GOT3 (cell line): ENCODE measurements at regions not wholly inside any gene's neighbourhood (a gene's known extent, or its start where the extent isn't known, plus 50 kb on each side); places are given as distances from the start of the nearest gene placed in this dataset.
"Not testable (repeated sequence)": the region's sequence is repeated elsewhere in the genome, so short reads cannot be mapped to it uniquely, and the experiment has no call there.

ENCODE experiments used
- DNase-seq: peaks from one replicate; lab custom pipeline; 2025; ENCODE audit warnings: mixed read lengths; lab: John Stamatoyannopoulos, UW

- DNase-seq = no peak
Observed at GRCh38 chr5:68067976-68068603, 147.5 kb upstream of the PIK3R1 start.

DNA sequence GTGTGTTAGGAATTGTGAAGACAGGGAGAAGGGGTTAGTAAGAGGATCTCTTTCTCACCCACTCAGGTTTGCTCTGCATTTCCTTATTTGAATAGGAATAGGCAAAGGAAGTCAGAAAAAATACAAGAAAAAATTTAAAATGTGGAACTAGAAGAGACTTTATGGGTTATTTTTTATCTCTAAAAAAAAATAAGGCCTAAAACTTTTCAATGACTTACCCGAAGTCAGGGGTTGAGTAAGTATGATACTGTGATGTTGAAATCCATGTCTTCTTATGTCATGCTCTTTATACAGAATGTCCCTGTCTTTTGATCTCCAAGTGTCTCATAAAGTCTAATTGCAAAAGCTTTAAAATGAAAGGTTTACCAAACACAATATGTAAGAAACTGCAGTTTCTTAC lies 148.3 kb upstream of the PIK3R1 start:
- DNase-seq = no peak

- DNase-seq = no peak
Observed at GRCh38 chr5:68066277-68066955, 149.1 kb upstream of the PIK3R1 start.

DNA sequence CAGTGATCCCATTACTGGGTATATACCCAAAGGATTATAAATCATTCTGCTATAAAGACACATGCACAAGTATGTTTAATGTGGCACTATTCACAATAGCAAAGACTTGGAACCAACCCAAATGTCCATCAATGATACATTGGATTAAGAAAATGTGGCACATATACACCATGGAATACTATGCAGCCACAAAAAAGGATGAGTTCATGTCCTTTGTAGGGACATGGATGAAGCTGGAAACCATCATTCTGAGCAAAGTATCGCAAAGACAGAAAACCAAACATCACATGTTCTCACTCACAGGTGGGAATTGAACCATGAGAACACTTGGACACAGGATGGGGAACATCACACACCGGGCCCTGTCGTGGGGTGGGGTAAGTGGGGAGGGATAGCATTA lies 150.2 kb upstream of the PIK3R1 start:
- DNase-seq = not testable (repeated sequence)

- no peak for DNase-seq
Observed at GRCh38 chr5:68060382-68060781, 155.2 kb upstream of the PIK3R1 start.

DNA sequence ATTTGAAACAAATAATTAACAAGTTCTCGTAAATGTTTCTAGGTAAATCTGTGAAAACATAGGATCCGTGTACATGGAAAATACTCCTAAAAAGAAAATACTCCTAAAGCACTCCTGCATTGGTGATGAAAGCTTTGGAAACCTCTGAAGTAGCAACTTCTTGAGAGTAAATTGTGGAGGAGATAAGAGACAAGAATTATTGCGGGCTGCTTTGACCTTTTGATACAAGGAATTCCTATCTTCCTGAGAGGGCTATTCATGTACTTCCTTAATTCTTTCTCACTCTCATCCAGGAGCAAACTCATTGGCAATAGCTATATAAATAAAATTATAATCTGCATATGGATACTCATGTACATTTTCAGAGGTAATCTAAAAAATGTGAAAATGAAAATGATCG lies 158.4 kb upstream of the PIK3R1 start:
- DNase-seq = no peak

DNA sequence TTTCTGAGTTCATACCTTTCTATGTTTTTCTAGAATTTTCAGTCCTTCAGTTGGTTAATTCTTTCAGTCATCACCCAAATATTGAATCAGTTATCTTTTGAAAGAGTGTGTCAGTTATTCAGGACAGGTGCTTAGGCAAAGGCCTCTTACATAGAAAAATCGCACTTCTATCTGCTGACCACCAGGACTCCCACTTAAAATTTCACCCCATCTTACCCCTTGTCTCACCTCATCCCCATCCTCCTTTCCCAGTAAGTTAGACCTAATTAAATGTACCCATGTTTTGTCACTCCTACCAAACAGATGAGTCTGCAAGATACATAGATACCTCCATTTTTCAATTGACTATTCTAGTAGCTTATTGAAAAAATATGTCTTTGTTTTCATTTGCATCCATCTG lies 159.9 kb upstream of the PIK3R1 start:
- no peak for DNase-seq

DNA sequence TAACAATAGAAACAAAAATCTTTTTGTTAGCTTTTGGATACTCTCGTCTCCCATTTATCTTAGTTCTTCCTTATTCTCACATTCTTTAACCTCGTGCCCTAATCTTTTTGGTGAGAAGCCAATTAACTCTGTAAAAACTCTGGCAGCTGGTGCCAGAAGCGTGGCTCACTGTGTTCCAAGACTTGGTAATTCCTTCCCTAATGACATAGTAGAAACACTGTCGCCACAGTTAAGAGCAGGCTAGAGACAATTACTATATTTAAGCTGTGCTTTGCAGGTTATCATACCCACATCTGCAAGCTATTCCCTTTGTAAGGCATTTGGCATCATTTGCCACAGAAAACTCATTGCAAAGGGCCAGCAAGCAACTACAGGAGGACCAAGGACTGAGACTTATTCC lies 160.9 kb upstream of the PIK3R1 start:
- DNase-seq = no peak

DNA sequence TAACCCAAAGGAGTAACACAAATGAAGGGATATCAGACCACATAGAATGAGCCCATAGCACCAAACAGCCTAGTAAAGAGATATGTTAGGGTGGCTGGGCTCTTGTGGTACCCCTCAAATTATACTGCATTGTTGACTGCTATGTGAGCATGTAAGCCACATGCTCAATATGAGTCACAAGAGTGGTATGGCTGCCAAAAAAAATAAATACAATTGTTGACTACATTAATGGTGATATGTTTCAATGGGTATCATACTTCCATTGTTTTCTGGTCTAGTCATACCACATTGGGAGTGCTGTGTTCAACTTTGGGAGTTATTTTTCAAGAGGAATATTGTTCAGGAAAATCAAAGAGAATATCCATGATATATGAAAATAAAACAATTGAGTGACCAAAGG lies 162.4 kb upstream of the PIK3R1 start:
- no peak for DNase-seq

- DNase-seq = no peak
Observed at GRCh38 chr5:68049053-68049713, 166.4 kb upstream of the PIK3R1 start.

DNA sequence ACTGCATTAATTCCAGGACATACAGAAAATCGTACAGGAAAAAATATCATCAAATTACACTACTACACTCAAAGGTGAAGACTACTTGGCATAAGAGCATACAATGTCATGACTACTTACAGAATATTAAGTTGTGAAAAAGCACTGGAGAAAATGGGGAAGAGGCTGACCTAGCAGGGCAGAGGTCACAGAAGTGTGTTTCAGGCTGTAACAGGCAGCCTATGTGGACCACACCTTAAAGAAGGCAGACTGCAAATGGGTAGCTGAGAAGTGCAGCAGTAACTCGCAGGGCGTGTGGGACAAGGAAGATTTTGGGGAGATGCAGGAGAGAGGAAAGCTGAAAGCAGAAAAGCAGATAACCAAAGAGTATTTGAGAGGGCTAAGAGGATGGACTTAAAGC lies 167.0 kb upstream of the PIK3R1 start:
- DNase-seq = no peak

DNA sequence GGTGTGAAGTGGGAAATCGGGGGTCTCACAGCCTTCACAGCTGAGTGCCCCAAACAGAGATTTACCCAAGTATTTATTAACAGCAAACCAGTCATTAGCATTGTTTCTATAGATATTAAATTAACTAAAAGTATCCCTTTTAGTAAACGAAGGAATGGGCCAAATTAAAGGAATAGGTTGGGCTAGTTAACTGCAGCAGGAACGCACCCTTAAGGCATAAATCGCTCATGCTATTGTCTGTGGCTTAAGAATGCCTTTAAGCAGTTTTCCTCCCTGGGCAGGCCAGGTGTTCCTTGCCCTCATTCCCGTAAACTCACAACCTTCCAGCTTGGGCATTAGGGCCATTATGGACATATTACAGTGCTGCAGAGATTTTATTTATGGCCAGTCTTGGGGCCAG lies 167.5 kb upstream of the PIK3R1 start:
- not testable (repeated sequence) for DNase-seq

DNA sequence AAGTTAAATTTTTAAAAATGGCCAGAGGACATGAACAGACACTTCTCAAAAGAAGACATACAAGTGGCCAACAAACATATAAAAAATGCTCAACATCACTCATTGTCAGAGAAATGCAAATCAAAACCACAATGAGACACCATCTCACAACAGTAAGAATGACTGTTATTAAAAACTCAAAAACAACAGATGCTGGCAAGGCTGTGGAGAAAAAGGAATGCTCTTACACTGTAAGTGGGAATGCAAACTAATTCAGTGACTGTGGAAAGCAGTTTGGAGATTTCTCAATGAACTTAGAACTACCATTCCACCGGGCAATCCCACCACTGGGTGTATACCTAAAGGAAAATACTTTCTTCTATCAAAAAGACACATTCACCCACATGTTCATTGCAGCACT lies 168.5 kb upstream of the PIK3R1 start:
- no peak for DNase-seq

DNA sequence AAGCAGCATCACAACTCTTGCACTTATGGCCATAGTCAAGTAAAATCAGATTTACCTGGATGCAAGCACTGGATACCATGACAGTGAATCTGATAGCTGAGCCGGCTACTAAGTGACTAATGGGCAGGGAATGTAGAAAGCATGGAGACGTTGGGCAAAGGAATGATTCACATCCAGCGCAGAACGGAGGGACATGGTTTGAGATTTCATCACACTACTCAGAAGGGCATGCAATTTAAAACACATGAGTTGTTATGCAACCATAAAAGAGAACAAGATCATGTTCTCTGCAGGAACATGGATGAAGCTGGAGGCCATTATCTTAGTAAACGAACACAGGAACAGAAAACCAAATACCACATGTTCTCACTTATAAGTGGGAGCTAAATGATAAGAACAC lies 169.1 kb upstream of the PIK3R1 start:
- DNase-seq = peak; percentile 50

GRCh38 chr5:68041293-68041692 lies 174.3 kb upstream of the PIK3R1 start:
- no peak for DNase-seq

- DNase-seq = no peak
Observed at GRCh38 chr5:68037546-68037945, 178.0 kb upstream of the PIK3R1 start.

GRCh38 chr5:68033961-68034571 lies 181.5 kb upstream of the PIK3R1 start:
- DNase-seq = no peak

DNA sequence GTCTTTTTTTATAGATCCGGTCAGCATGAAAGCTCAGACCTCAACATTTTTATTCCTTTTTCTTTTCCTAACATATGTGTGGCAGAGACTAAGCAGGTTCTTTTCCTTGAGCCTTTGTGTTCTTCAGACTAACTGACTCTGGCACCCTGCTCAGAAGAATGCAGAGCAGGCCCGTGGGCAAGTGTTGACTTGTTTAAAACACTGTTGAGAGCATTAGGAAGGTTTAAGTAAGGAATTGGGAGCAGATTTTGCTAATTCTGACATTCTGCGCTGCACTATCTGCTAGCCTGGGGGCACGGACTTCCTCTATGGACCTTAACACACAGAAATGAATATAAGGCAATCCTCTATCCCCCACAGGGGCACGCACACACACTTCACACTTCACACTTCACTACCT lies 182.5 kb upstream of the PIK3R1 start:
- no peak for DNase-seq

GRCh38 chr5:68032216-68032762 lies 183.3 kb upstream of the PIK3R1 start:
- no peak for DNase-seq

DNA sequence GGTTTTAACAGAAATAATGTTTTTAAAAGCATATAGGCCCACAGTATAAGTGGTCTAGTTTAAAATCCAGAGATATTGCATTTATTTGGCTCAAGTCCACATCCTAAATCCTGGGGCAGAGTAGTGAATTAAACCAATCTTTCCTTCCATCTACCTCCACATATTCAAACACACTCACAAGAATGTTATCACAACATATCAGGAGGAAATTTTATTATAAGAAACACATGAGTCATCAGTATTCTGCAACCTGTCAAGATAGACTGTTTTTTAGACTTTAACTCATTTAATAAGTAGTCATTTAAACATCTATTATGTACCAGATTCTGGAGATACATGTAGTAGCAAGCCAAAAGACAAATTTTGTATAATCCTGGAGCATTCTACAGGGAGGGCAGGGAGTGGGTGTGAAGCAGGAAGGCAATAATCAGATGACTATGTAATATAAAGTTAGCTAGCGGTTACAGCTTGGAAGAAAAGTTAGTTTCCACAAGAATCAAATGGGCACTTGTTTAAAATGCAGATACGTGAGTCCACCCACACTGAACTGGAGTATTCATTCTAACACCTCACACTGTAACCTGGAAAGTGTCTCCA lies 187.3 kb upstream of the PIK3R1 start:
- DNase-seq = no peak

- DNase-seq = no peak
Observed at GRCh38 chr5:68027519-68027918, 188.0 kb upstream of the PIK3R1 start.
